ENCODE measurements at regions not wholly inside any gene's neighbourhood (a gene's known extent, or its start where the extent isn't known, plus 50 kb on each side); places are given as distances from the start of the nearest gene placed in this dataset.

DNA sequence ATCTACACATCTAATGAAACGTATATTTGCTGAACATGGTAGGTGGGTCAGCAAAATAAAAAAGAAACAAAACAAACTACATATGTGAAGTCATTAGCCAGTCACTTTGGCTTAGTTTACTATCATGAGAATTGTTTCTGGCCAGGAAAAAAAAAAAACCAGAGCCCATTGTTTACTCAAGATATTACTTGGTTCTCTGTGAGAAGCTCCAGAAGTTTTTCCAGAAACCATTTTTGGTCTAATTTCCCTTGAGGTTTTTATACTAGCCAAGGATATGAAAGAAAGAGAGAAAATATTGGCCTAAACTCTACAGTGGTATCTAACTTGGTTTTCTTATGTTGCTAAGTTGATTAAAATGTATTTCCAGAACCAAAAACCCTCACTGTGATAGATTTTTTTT, 259.1 kb downstream of the PDHA2 start:
- DNase-seq, result no peak
- Histone ChIP-seq H3K36me3 (no peaks in the 10 kb centered on the region), H3K27ac (no peak overlapping the region), H3K4me3 (no peak overlapping the region), H3K9me3 (replicated peaks) (no peaks in the 10 kb centered on the region), H3K4me1 (no peaks in the 10 kb centered on the region), H3K27me3 (no peaks in the 10 kb centered on the region)

DNA sequence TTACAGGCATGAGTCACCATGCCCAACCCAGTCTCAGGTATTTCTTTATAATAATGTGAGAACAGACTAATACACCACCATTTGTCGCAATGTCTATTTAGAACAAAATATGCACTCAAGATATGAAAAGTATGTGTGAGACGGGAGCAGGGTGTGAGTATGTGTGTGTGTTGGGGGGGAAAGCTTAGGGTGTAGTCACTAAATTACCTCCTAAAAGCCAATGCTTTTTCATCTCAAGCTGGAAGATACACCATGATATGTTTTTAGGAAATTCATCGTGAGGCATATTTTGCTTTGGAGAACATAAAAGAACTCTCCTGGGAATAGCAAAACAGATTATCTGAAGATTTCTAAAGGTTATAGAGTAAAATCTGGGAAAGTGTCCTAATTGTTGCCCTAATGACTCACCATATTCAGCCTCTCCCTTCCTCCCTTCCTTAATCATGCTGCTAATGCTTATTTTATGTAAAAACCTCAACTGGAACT, 262.7 kb downstream of the PDHA2 start:
- Histone ChIP-seq H3K9me3 (replicated peaks) (no peaks in the 10 kb centered on the region), H3K4me1 (no peaks in the 10 kb centered on the region), H3K27ac (no peak overlapping the region), H3K4me3 (no peak overlapping the region), H3K27me3 (no peaks in the 10 kb centered on the region), H3K36me3 (no peaks in the 10 kb centered on the region)
- no peak for DNase-seq

DNA sequence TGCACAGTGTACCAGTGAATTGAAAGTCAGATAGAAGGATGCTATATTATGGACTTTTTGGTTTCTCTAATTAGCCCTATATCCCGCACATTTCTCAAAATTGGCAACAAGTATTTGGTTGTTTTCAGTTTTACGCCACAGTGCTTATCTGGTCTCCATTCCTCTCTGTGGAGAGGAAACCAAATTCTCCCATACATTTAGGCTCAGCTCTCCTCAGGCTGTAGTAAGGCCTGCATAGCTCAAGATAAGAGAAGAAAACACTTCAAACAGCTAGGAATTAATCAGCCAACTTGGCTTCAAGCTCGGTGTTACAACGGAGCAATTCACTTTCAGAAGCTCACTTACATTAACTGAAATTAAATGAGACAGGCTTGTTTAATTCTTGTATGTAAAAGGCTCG, 263.2 kb downstream of the PDHA2 start:
- Histone ChIP-seq H3K4me3 (no peak overlapping the region), H3K9me3 (replicated peaks) (no peaks in the 10 kb centered on the region), H3K27me3 (no peaks in the 10 kb centered on the region), H3K27ac (no peak overlapping the region), H3K4me1 (no peaks in the 10 kb centered on the region), H3K36me3 (no peaks in the 10 kb centered on the region)
- DNase-seq, result no peak

DNA sequence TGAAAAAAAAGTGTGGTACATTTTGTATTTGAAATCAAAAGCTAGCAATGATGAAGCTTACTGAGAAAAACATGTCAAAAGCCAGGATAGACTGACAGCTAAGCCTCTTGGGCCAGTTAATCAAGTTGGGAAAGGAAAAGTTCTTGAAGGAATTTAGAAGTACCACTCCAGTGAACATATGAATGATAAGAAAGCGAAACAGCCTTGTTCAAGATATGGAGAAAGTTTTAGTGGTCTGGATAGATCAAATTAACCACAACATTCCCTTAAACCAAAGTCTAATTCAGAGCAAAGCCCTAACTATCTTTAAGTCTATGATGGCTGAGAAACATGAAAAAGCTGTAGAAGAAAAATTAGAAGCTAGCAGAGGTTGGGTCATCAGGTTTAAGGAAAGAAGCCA, 268.3 kb downstream of the PDHA2 start:
- H3K27me3 ChIP-seq, result no peaks in the 10 kb centered on the region
- H3K9me3 ChIP-seq (replicated peaks), result no peaks in the 10 kb centered on the region
- H3K4me3 ChIP-seq, result no peak overlapping the region
- H3K36me3 ChIP-seq, result no peaks in the 10 kb centered on the region
- no peak overlapping the region for H3K27ac ChIP-seq
- H3K4me1 ChIP-seq, result no peaks in the 10 kb centered on the region
- no peak for DNase-seq

GRCh38 chr4:96112631-96113030, 272.7 kb downstream of the PDHA2 start:
- Histone ChIP-seq H3K9me3 (replicated peaks) (no peaks in the 10 kb centered on the region), H3K36me3 (no peaks in the 10 kb centered on the region), H3K27ac (no peak overlapping the region), H3K4me3 (no peak overlapping the region), H3K4me1 (no peaks in the 10 kb centered on the region), H3K27me3 (no peaks in the 10 kb centered on the region)
- no peak for DNase-seq

- Histone ChIP-seq H3K4me3 (no peak overlapping the region), H3K27me3 (no peaks in the 10 kb centered on the region), H3K36me3 (no peaks in the 10 kb centered on the region), H3K4me1 (no peaks in the 10 kb centered on the region), H3K27ac (no peak overlapping the region), H3K9me3 (replicated peaks) (no peaks in the 10 kb centered on the region)
- DNase-seq, result no peak
These were observed 280.3 kb downstream of the PDHA2 start for GRCh38 chr4:96120206-96120605.

DNA sequence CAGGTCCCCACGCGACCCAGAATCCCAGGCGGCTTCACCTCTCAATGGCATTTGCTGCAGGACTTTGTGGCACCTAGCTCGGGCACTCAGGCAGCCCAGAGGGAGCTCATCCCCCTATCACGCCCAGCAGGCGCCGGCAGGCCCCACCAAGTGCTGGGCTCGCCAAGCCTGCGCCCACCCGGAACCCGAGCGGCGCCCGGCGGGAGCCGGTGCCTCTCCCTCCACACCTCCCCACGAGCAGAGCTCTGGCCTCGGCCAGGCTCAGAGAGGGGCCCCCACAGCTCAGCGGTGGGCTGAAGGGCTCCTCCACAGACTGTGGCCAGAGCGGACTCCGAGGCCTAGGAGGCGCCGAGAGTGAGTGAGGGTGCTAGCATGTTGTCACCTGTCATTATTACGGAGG, 286.3 kb downstream of the PDHA2 start:
- Histone ChIP-seq H3K4me3 (no peak overlapping the region), H3K36me3 (no peaks in the 10 kb centered on the region), H3K27ac (no peak overlapping the region), H3K27me3 (no peaks in the 10 kb centered on the region), H3K4me1 (no peaks in the 10 kb centered on the region), H3K9me3 (replicated peaks) (no peaks in the 10 kb centered on the region)
- DNase-seq, result no peak

DNA sequence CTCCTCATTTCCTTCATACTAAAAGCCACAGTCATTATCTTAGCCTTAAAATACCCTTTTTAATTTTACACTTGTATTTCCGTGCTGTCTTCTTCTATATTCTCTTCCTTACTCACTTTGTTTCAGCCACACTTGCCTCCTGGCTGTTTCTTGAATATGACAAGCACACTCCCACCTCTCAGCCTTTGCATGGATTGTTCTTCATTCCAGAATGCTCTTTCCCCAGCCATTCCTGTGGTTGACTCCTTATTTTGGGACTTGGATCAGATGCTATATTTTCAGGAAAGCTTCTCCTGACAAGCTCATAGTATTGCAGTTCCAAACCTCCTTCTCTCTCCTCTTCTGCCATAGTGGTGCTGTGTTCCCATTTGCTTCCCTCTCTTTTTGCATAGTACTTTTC, 291.3 kb downstream of the PDHA2 start:
- Histone ChIP-seq H3K4me3 (no peak overlapping the region), H3K27me3 (0 out of 2 replicates have a peak, but pooled peaks cover 7% of the 10 kb centered on the region), H3K9me3 (replicated peaks) (no peaks in the 10 kb centered on the region), H3K36me3 (no peaks in the 10 kb centered on the region), H3K27ac (no peak overlapping the region), H3K4me1 (no peaks in the 10 kb centered on the region)
- DNase-seq, result no peak

- no peaks in the 10 kb centered on the region for H3K36me3 ChIP-seq
- DNase-seq, result no peak
- H3K27ac ChIP-seq, result no peak overlapping the region
- H3K27me3 ChIP-seq, result 0 out of 2 replicates have a peak, but pooled peaks cover 7% of the 10 kb centered on the region
- no peak overlapping the region for H3K4me3 ChIP-seq
- no peaks in the 10 kb centered on the region for H3K9me3 ChIP-seq (replicated peaks)
- no peaks in the 10 kb centered on the region for H3K4me1 ChIP-seq
These were observed 294.9 kb downstream of the PDHA2 start for GRCh38 chr4:96134806-96135205.

DNA sequence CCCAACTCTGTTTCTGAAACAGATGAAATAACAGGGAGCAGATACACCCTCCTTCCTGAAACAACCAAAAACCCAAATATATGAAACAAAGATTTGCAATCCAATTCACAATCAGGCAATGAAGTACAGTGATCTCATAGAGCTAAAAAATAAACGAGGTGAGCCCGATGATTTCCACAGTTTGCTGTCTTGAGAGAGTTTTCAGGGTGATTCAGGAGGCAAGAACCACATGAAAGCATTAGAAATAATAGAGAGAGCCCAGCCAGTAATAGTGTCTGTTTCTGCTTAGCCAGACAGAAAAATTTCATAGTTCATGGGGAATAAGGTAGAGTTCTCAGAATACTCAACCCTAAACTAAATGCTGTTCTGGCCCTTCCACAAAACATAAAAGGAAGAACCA, 296.2 kb downstream of the PDHA2 start:
- Histone ChIP-seq H3K4me3 (no peak overlapping the region), H3K9me3 (replicated peaks) (no peaks in the 10 kb centered on the region), H3K4me1 (no peaks in the 10 kb centered on the region), H3K36me3 (no peaks in the 10 kb centered on the region), H3K27me3 (0 out of 2 replicates have a peak, but pooled peaks cover 7% of the 10 kb centered on the region), H3K27ac (no peak overlapping the region)
- DNase-seq, result no peak

GRCh38 chr4:96139251-96139929, 299.5 kb downstream of the PDHA2 start:
- Histone ChIP-seq H3K4me3 (no peak overlapping the region), H3K36me3 (no peaks in the 10 kb centered on the region), H3K4me1 (no peaks in the 10 kb centered on the region), H3K9me3 (replicated peaks) (no peaks in the 10 kb centered on the region), H3K27me3 (0 out of 2 replicates have a peak, but pooled peaks cover 6% of the 10 kb centered on the region), H3K27ac (no peak overlapping the region)
- no peak for DNase-seq

GRCh38 chr4:96145601-96146000, 305.7 kb downstream of the PDHA2 start:
- Histone ChIP-seq H3K27ac (no peak overlapping the region), H3K27me3 (no peaks in the 10 kb centered on the region), H3K36me3 (no peaks in the 10 kb centered on the region), H3K4me1 (no peaks in the 10 kb centered on the region), H3K4me3 (no peak overlapping the region), H3K9me3 (replicated peaks) (no peaks in the 10 kb centered on the region)
- no peak for DNase-seq

GRCh38 chr4:96146686-96147085, 306.8 kb downstream of the PDHA2 start:
- Histone ChIP-seq H3K4me3 (no peak overlapping the region), H3K27me3 (no peaks in the 10 kb centered on the region), H3K36me3 (no peaks in the 10 kb centered on the region), H3K4me1 (no peaks in the 10 kb centered on the region), H3K27ac (no peak overlapping the region), H3K9me3 (replicated peaks) (no peaks in the 10 kb centered on the region)
- DNase-seq, result peak in 1 of 2 experiments; percentile 16

GRCh38 chr4:96149894-96150293, 310.0 kb downstream of the PDHA2 start:
- no peak overlapping the region for H3K27ac ChIP-seq
- H3K36me3 ChIP-seq, result no peaks in the 10 kb centered on the region

DNA sequence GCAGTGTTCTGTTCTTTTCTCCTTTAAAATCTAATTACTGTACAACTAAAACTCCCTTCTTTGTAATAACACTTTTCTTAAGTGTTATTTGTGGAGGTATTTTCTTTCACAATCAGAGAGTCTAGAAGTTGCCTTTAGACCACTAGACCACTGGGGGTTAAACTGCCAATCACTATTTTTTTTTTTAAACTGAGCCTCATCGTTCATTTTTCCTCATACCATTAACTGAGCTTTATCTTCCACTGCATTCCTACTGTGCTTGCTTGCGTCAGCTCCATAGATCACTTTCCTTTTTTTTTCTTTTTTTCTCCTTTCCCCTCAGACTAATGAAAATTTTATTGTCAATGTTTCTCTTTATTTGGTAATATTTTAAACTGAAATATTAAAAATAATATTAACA, 310.6 kb downstream of the PDHA2 start:
- no peaks in the 10 kb centered on the region for H3K9me3 ChIP-seq (replicated peaks)
- H3K27ac ChIP-seq, result no peak overlapping the region
- no peaks in the 10 kb centered on the region for H3K27me3 ChIP-seq
- no peaks in the 10 kb centered on the region for H3K4me1 ChIP-seq
- no peak overlapping the region for H3K4me3 ChIP-seq
- no peak for DNase-seq
- no peaks in the 10 kb centered on the region for H3K36me3 ChIP-seq

More at GRCh38 chr4:96149894-96150293, 310.0 kb downstream of the PDHA2 start:
- Histone ChIP-seq H3K4me1 (no peaks in the 10 kb centered on the region), H3K9me3 (replicated peaks) (no peaks in the 10 kb centered on the region), H3K4me3 (no peak overlapping the region), H3K27me3 (no peaks in the 10 kb centered on the region)
- no peak for DNase-seq

- H3K9me3 ChIP-seq (replicated peaks), result no peaks in the 10 kb centered on the region
- no peak for DNase-seq
- H3K4me1 ChIP-seq, result no peaks in the 10 kb centered on the region
These were observed 312.9 kb downstream of the PDHA2 start for GRCh38 chr4:96152824-96153223.

More at GRCh38 chr4:96152824-96153223, 312.9 kb downstream of the PDHA2 start:
- Histone ChIP-seq H3K36me3 (no peaks in the 10 kb centered on the region), H3K27ac (no peak overlapping the region), H3K27me3 (no peaks in the 10 kb centered on the region), H3K4me3 (no peak overlapping the region)

Measured in SJCRH30 (cell line).